Upper lobe of left lung (tissue), 6 donors: ENCODE measurements at regions not wholly inside any gene's neighbourhood (a gene's known extent, or its start where the extent isn't known, plus 50 kb on each side); places are given as distances from the start of the nearest gene placed in this dataset.

ENCODE experiments used
- ATAC-seq, 2 donors: fragments of 200-7000 bp; cut with Tn5 transposase; one replicate each; pipeline ENCODE4 v1.9.1; 2022; ENCODE audit warnings: mild to moderate bottlenecking in 2 of 2, moderate library complexity in 2 of 2; ENCODE audit not compliant: low FRiP score in 2 of 2
- DNase-seq, 2 donors: peaks; one replicate each; pipeline ENCODE4 v3.0.0-alpha.2; 2019 to 2020
- H3K27ac ChIP-seq, 4 donors: fragments of 200-600 bp; sonication (generic); one replicate each; pipeline ENCODE4 v1.5.1; 2016 to 2019
- H3K27me3 ChIP-seq, 4 donors: fragments of 200-600 bp; sonication (generic); one replicate each; pipeline ENCODE4 v1.5.1; 2017 to 2019
- H3K36me3 ChIP-seq, 4 donors: fragments of 200-600 bp; sonication (generic); one replicate each; pipeline ENCODE4 v1.5.1; 2016 to 2019
- H3K4me1 ChIP-seq, 4 donors: fragments of 200-600 bp; sonication (generic); one replicate each; pipeline ENCODE4 v1.5.1; 2018 to 2019
- H3K4me3 ChIP-seq, 4 donors: fragments of 200-600 bp; sonication (generic); one replicate each; pipeline ENCODE4 v1.5.1; 2017 to 2019; ENCODE audit warnings: mild to moderate bottlenecking in 2 of 4, moderate library complexity in 1 of 4
- H3K9me3 ChIP-seq, 4 donors: fragments of 200-600 bp; sonication (generic); one replicate each; pipeline ENCODE4 v1.5.1; 2018 to 2019
- EP300 ChIP-seq, 4 donors: sonication (generic); formaldehyde crosslinking; IDR thresholded peaks; one replicate each; pipeline ENCODE4 v1.5.1; 2017; ENCODE audit warnings: antibody characterized with exemption in 4 of 4, control low read depth in 2 of 4
- POLR2A ChIP-seq, 4 donors: fragments of 450-650 bp; IDR thresholded peaks; one replicate each; pipeline ENCODE4 v1.5.1; 2016 to 2017; ENCODE audit warnings: antibody characterized with exemption in 4 of 4, mild to moderate bottlenecking in 2 of 4
- POLR2AphosphoS5 ChIP-seq, 2 donors: sonication (generic); formaldehyde crosslinking; IDR thresholded peaks; one replicate each; pipeline ENCODE4 v1.5.1; 2017; ENCODE audit warnings: antibody characterized with exemption in 2 of 2
- WGBS, 2 donors: methylation state at CpG; one replicate each; pipeline ENCODE4 v1.1.5; 2017 to 2018; 5-methylcytosine and 5-hydroxymethylcytosine counted together
- TF ChIP-seq, protein P1 (sequence below), 6 experiments: fragments of 450-650 bp in 4 of 6; fragments of 200-600 bp in 2 of 6; sonication (generic) in 2 of 6; IDR thresholded peaks; one replicate each; pipeline ENCODE4 v1.5.1; 2016 to 2019; ENCODE audit warnings: antibody characterized with exemption in 6 of 6
- donor health status: DM: no; HTN: no; CAD: no; lungs with moderate emphysema.
- donor health status: DM: no; HTN: yes; CAD: no; lungs with severe emphysema.

DNA sequence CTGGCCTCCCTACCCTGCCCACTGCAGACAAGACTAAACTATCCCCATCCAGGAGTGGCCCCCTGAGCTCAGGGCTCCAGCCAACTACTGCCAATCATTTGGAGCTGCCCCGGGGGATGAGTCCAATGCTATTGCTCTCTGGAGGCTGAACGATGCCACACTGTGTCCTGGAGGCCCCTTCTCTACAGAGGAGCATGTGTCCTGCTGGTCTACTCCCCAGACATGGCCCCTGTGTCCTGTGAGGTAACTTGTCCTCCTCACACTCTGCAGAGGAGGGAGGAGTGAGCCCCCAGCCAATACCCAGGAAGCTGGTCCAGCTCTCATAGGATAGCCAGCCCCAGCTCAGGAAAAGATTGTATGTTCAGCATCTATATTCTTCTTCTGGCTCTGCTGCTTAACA lies 159.1 kb upstream of the GPR12 start:
- TF ChIP-seq EP300 (IDR thresholded peaks at IDR 0.05), result no peak
- no peak for TF ChIP-seq POLR2A (IDR thresholded peaks at IDR 0.05)
- TF ChIP-seq, protein P1, sequence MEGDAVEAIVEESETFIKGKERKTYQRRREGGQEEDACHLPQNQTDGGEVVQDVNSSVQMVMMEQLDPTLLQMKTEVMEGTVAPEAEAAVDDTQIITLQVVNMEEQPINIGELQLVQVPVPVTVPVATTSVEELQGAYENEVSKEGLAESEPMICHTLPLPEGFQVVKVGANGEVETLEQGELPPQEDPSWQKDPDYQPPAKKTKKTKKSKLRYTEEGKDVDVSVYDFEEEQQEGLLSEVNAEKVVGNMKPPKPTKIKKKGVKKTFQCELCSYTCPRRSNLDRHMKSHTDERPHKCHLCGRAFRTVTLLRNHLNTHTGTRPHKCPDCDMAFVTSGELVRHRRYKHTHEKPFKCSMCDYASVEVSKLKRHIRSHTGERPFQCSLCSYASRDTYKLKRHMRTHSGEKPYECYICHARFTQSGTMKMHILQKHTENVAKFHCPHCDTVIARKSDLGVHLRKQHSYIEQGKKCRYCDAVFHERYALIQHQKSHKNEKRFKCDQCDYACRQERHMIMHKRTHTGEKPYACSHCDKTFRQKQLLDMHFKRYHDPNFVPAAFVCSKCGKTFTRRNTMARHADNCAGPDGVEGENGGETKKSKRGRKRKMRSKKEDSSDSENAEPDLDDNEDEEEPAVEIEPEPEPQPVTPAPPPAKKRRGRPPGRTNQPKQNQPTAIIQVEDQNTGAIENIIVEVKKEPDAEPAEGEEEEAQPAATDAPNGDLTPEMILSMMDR (IDR thresholded peaks at IDR 0.05), result no peak
- TF ChIP-seq POLR2AphosphoS5 (IDR thresholded peaks at IDR 0.05), result no peak
- Histone ChIP-seq H3K4me3 (no peak overlapping the region), H3K4me1 (peaks cover 0 to 9% (median 6%) of the 10 kb centered on the region in 4 donors), H3K9me3 (no peaks in the 10 kb centered on the region), H3K36me3 (no peaks in the 10 kb centered on the region), H3K27ac (no peak overlapping the region), H3K27me3 (no peaks in the 10 kb centered on the region)
- WGBS, 2 donors, result 82 to 92% methylated on average over 2 of the region's 2 CpGs
- DNase-seq (no peak), ATAC-seq (no peak)

DNA sequence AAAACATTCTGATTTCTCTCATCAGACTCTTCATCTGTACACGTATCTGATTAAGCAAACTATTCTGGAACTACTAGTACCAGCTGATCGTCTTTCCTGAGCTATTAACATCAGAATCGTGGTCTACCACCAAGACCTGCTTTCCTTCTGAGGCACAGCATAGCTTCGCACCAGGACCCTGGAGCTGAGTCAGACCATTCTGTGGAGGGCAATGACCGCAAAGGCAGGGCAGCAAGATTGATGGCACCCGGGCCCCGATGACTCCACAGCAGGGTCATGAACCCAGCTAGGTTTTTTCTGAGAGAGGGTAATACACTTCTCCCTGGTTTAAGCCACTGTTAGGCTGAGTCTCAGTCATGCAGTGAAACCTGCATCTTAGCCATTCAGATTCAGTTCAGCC lies 158.7 kb upstream of the GPR12 start:
- Histone ChIP-seq H3K4me3 (no peak overlapping the region), H3K27me3 (no peaks in the 10 kb centered on the region), H3K27ac (no peak overlapping the region), H3K4me1 (peaks cover 0 to 9% (median 6%) of the 10 kb centered on the region in 4 donors), H3K9me3 (no peaks in the 10 kb centered on the region), H3K36me3 (no peaks in the 10 kb centered on the region)
- no peak for TF ChIP-seq POLR2A (IDR thresholded peaks at IDR 0.05)
- no peak for TF ChIP-seq POLR2AphosphoS5 (IDR thresholded peaks at IDR 0.05)
- 87 to 90% methylated on average over 7 of the region's 7 CpGs for WGBS, 2 donors
- no peak for ATAC-seq
- DNase-seq, result no peak

DNA sequence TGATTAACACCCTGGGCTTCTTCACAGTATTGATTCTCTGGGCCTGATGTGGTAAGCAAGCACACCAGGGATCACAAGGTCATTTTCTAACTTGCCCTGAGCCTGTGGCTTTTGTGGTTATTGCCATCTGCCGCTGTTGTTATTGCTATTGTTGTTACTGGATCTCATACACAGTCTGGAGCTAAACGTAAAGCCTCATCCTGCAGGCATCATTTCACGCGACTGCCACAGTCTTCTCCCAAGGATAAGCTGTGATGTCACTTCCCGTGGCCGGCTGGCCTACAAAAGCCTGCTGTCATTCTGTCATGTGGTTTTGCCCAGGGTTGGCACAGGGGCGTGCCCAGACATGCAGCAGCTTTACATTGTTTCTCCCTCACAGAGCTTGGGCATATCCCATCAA lies 154.0 kb upstream of the GPR12 start:
- Histone ChIP-seq H3K4me1 (no peaks in the 10 kb centered on the region), H3K27me3 (no peaks in the 10 kb centered on the region), H3K36me3 (no peaks in the 10 kb centered on the region), H3K27ac (no peak overlapping the region), H3K4me3 (no peak overlapping the region), H3K9me3 (no peaks in the 10 kb centered on the region)
- ATAC-seq (no peak), DNase-seq (no peak)
- TF ChIP-seq POLR2AphosphoS5 (IDR thresholded peaks at IDR 0.05) (no peak), EP300 (IDR thresholded peaks at IDR 0.05) (no peak), POLR2A (IDR thresholded peaks at IDR 0.05) (no peak)
- 41 to 70% methylated on average over 7 of the region's 7 CpGs for WGBS, 2 donors

DNA sequence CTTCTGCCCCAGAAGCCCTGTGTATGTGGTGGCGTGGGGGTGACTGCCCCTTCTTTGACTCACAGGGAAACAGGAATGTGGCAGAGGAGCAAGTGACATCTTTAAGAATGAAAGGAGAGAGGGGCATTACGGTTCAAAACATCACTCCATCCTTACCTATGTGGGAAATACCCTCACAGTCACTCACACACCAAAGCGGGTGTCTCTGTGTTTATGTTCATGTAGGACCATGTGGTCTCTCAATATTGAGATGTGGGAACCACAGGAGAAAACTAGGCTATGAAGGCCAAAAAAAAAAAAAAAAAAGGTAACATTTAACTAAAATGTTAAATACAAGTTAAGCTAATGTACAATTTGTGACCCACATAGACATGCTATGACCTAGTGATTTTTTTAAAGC lies 153.6 kb upstream of the GPR12 start:
- no peaks in the 10 kb centered on the region for H3K36me3 ChIP-seq
- no peaks in the 10 kb centered on the region for H3K4me1 ChIP-seq
- no peak overlapping the region for H3K4me3 ChIP-seq
- TF ChIP-seq EP300 (IDR thresholded peaks at IDR 0.05) (no peak), POLR2AphosphoS5 (IDR thresholded peaks at IDR 0.05) (no peak), POLR2A (IDR thresholded peaks at IDR 0.05) (no peak)
- TF ChIP-seq, protein P1 (IDR thresholded peaks at IDR 0.05), result no peak
- H3K27ac ChIP-seq, result no peak overlapping the region
- ATAC-seq (no peak), DNase-seq (no peak)
- WGBS, 2 donors, result 89% methylated on average over 3 of the region's 3 CpGs
- H3K9me3 ChIP-seq, result no peaks in the 10 kb centered on the region
- no peaks in the 10 kb centered on the region for H3K27me3 ChIP-seq

DNA sequence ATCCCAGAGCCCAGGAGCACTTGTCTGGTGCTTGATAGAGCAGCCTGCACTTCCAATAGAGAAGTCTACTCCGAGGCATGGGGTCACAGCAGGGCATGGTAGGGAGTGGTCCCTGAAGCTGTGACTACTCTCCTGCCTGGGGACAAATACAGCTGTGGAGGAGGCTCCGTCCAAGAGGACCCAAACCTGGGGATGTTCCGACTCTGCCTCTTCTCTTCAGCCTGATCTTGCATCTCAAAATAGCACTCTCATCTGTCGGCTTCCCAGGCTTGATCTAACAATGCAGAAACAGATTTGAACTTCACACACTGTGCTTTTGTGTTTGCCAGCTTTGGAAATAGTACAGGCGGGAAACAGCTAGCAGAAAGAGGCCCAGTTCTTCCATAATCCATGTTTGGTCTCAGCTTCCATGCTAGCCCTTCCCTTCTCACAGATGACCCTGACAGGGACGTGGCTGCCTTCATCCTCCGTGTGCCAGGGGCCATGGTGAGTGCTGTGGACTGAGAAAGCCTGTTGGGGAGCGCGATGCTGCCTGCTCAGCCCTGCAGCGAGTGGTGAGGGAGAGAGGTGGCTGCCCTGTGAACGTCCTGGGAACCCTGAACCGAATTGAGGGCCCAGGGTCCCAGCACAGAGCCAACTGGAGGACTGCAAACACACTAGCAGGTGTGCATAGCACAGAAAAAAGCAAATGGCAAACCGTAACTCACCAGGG lies 150.3 kb upstream of the GPR12 start:
- no peaks in the 10 kb centered on the region for H3K4me1 ChIP-seq
- no peaks in the 10 kb centered on the region for H3K36me3 ChIP-seq
- no peaks in the 10 kb centered on the region for H3K27me3 ChIP-seq
- TF ChIP-seq, protein P1 (IDR thresholded peaks at IDR 0.05), result no peak
- TF ChIP-seq EP300 (IDR thresholded peaks at IDR 0.05) (no peak), POLR2AphosphoS5 (IDR thresholded peaks at IDR 0.05) (no peak), POLR2A (IDR thresholded peaks at IDR 0.05) (no peak)
- H3K9me3 ChIP-seq, result no peaks in the 10 kb centered on the region
- ATAC-seq (peak in 1 of 2 donors; percentile 26), DNase-seq (peak in 1 of 2 donors; percentile 45)
- H3K27ac ChIP-seq, result no peak overlapping the region
- WGBS, 2 donors, result 71 to 78% methylated on average over 13 of the region's 13 CpGs
- H3K4me3 ChIP-seq, result no peak overlapping the region

DNA sequence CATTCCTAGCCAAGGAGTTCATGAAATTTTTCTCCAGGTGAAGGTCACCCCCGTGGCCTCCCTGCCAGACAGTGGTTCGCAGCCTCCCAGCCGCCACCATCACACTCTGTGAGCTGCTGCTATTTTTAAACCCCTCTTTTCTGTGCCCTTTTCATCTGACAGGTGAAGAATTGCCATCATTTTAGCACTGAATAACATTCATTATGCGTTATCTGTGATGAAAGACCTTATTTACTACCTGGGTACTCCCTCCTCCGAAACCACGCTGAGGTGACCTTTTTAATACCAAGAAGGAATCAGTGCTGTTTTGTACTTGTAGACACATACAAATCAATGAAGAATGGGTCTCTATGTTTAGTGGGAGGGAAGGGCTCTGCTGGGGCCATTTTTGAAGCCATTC lies 148.9 kb upstream of the GPR12 start:
- 73 to 88% methylated on average over 6 of the region's 6 CpGs for WGBS, 2 donors

More for the DNA sequence above, 148.9 kb upstream of the GPR12 start:
- Histone ChIP-seq H3K27me3 (no peaks in the 10 kb centered on the region), H3K27ac (no peak overlapping the region), H3K4me1 (no peaks in the 10 kb centered on the region), H3K36me3 (no peaks in the 10 kb centered on the region), H3K4me3 (no peak overlapping the region), H3K9me3 (no peaks in the 10 kb centered on the region)
- TF ChIP-seq POLR2AphosphoS5 (IDR thresholded peaks at IDR 0.05), result no peak
- TF ChIP-seq, protein P1 (IDR thresholded peaks at IDR 0.05), result no peak
- no peak for TF ChIP-seq POLR2A (IDR thresholded peaks at IDR 0.05)
- TF ChIP-seq EP300 (IDR thresholded peaks at IDR 0.05), result no peak
- DNase-seq (no peak), ATAC-seq (no peak)
